Islet of Langerhans (tissue), 1 donor: ENCODE measurements at regions not wholly inside any gene's neighbourhood (a gene's known extent, or its start where the extent isn't known, plus 50 kb on each side); places are given as distances from the start of the nearest gene placed in this dataset.

ENCODE experiments used
- FAIRE-seq: peaks from one replicate; lab custom pipeline; 2011; peaks lifted over from hg19 to GRCh38; lab: Jason Lieb, UNC

GRCh38 chr2:56709181-56709580 lies 525.4 kb downstream of the CCDC85A start:
- FAIRE-seq, result no peak

- FAIRE-seq, result no peak
These were observed 529.4 kb downstream of the CCDC85A start for GRCh38 chr2:56713161-56713676.

DNA sequence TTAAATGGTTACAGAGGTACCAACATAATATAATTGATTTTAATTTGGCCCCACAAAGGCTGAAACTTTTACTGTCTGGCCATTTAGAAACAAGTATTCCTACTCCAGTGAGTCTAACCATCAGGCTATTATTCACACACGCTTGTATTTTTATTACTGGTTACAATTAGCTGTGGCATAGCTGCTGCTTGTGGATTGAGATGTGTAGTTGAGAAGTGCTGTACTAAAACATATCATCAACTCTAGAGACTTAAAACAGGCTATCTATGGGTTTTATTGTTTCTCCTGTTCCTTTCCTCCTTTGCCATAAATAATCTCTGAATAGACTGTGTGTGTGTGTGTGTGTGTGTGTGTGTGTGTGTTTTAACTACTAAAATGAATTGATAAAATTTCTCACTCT lies 530.2 kb downstream of the CCDC85A start:
- FAIRE-seq, result no peak

- no peak for FAIRE-seq
These were observed 530.6 kb downstream of the CCDC85A start for GRCh38 chr2:56714400-56714799.

- FAIRE-seq, result no peak
These were observed 531.9 kb downstream of the CCDC85A start for GRCh38 chr2:56715683-56716082.

- no peak for FAIRE-seq
These were observed 534.6 kb downstream of the CCDC85A start for GRCh38 chr2:56718413-56718812.

GRCh38 chr2:56729212-56729611 lies 545.4 kb downstream of the CCDC85A start:
- FAIRE-seq, result no peak

DNA sequence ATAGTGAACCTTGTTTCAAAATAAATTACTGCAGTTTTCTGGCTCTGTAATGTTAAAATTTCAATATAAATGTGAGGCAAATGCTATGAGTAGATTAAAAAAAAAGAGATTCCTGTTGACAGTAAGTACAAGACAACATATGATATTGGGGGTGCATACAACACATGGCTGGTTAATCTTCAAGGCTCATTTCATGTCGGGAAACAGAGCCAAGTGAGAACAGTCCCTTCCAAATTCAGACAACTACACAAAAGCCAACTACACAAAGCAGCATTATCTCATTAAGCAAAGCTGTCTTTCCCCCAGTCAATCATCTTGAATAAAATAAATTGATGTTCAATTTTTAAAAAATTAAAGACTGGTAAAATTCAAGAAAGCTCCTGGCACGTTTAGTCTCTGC lies 549.2 kb downstream of the CCDC85A start:
- no peak for FAIRE-seq

DNA sequence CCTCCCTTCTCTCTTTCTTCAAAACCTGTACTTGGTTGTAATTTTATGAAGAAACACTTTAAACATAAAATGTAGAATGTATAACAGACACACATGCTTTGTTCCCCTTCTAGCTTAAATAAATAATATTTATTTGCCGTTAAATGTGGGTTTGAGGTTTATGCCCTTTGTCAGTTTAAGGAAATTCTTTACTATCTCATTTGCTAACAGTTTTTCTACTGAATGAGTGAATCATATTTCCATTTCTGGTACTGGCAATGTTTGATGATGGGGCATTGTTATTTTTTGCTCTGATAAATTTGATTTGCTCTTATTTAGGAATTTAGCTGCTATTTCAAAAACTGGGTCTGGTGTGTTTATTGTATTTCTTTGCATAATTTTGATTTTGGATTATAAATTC lies 555.6 kb downstream of the CCDC85A start:
- no peak for FAIRE-seq

DNA sequence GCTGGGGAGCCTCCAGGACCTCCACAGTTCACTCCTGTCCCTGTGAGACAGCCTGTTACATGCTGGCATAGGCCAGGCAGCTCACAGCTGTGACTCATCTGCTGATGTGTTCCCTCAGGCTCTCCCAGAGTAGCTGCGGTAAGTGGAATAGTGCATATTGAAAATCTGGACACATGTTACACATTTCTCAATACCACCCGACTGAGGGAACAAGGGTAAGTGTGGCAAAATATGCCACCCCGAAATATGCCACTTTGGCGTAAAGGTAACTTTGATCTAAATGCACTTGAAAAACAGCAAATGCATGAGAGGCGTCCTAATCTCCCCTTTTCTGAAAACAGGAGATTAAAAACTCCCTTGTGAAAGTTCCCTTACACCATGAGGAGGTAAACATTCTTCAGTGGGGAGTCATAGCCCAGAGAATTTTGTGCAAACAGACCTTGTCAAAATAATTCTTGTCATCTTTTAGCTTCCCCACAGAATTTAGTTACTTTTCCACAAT lies 557.9 kb downstream of the CCDC85A start:
- no peak for FAIRE-seq

DNA sequence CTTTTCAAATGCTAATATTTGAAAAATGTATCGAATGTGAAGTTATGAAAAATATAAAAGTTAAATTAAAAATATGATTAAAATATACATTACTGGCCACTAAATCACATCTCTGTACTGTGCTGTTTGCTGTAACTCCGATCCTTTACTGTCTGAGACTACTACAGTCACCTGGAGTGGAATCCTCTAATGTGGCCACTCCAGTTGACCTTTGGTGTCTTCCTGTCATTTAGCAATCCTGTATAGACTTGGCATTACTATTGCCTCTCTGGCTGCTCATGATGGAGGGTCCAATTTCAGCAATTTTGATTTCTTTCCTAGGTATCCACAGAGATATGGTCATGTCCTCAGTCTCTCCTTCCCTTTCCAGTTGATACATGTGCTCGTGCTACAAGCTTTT lies 560.0 kb downstream of the CCDC85A start:
- no peak for FAIRE-seq

- peak; percentile 91 for FAIRE-seq
These were observed 565.5 kb downstream of the CCDC85A start for GRCh38 chr2:56749152-56749752.

GRCh38 chr2:56753182-56753581 lies 569.4 kb downstream of the CCDC85A start:
- FAIRE-seq, result no peak

DNA sequence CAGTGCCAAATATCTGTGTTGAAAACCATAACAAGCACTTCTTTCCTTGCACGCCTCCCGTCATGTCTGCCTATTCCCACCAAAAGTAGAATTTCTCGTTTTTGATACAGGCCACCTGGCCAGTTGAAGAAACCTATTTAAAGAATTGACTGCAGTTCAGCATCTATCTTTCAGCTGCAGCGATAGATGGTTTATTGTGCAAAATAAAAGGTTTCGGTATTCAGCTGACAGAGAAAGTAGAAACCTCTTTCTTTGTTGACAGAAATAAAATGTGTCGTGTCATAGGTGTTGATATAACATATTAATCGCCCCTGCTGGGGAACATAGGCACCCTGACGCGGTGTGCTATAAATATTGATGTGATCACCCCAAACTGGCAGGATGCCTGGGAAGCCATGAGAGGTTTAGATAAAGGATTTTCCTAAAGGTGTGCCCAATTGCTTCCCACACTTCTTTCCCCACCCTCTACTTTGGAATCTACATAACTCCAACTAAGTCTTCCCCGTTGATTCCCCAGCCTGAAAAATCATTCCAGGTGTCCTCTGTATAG lies 570.4 kb downstream of the CCDC85A start:
- no peak for FAIRE-seq

DNA sequence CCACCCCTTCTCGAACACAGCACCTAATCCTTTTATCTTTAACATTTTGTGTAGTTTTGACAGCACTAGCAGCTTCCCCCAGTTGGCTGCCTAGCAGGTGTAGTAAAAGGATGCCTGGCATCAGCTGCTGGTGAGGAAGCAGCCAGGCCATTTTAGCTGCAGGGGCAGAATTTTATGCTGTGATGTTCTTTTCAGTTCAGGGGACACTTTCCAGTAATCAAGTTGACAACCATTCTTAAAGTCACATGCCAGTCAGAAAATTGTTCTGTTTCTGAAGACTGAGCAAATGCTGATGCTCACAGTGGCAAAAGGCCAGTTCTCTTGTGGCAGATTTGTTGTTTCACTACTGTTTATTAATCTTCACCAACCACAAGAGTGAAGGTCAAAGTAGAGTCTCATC lies 570.8 kb downstream of the CCDC85A start:
- FAIRE-seq, result no peak

DNA sequence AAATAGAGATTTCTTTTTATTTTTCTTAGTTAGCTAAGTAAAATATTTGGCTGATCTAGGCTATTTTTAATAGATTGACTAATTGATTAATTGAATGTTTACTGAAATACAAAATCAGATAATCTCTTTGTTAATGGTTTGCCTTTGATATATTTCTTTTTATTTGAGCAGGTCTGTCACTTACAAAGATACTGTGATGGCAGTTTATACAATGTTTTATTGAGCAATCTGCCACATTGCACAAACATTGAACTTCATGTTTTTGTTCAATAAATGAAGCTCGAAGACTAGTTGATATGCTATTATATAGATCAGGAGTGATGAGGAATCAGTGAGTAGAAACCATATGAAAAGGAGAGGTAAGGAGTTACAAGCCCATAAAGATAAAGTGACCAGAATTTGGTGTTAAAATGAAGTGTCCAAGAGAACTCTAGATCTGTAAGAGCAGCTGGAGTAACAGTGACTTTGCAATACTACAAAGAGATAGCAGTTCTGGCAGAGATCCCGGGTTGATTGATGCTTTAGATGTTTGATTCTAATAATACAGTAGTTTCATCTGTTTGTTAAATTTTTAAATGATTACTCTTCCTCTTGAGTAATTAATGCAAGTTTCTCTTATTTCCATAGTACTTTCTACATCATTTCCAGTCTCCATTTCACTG lies 574.2 kb downstream of the CCDC85A start:
- FAIRE-seq, result peak; percentile 49

- no peak for FAIRE-seq
These were observed 579.9 kb downstream of the CCDC85A start for GRCh38 chr2:56763683-56764082.

- no peak for FAIRE-seq
These were observed 585.2 kb downstream of the CCDC85A start for GRCh38 chr2:56768973-56769372.

DNA sequence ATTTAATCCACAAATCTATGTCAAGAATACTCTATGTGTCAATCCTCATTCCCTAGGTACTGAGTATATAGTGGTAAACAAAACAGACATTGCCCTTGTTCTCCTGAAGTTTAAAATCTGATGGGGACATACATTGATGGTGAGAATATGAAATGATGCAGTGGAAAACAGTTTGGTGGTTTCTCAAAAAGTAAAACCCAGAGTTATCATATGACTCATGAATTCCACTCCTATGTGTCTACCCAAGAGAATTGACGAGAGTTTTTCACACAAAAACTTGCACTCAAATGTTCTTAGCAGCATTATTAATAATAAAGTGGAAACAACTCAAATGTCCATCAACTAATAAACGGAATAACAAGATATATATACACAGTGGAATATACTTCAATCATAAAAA lies 586.7 kb downstream of the CCDC85A start:
- FAIRE-seq, result no peak

- no peak for FAIRE-seq
These were observed 600.3 kb downstream of the CCDC85A start for GRCh38 chr2:56784046-56784445.

- FAIRE-seq, result no peak
These were observed 617.4 kb downstream of the CCDC85A start for GRCh38 chr2:56801214-56801613.

GRCh38 chr2:56801770-56802169 lies 618.0 kb downstream of the CCDC85A start:
- no peak for FAIRE-seq

DNA sequence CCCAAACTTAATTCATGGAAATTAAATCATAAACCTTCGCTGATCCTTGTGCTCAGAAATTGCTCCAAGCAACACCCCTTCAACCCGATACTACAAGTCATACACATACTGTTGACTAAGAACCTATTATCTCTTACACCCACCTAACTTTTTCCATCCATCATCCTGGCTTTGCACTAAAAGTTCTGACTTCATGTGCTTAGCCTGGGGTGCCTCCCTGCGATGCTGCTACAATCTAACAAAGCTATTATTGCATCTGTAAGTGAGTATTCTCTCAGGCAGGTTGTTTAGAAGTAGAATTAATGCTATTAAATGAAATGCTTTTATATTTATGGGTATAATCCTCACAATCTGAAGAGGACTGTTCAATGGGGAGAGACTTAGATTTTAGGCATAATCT lies 619.8 kb downstream of the CCDC85A start:
- no peak for FAIRE-seq

- FAIRE-seq, result no peak
These were observed 623.1 kb downstream of the CCDC85A start for GRCh38 chr2:56806924-56807323.
